ENCODE measurements at regions not wholly inside any gene's neighbourhood (a gene's known extent, or its start where the extent isn't known, plus 50 kb on each side); places are given as distances from the start of the nearest gene placed in this dataset.

GRCh38 chr7:124679586-124680225 is 85.9 kb downstream of the GPR37 start:
- H3K9me3 ChIP-seq = no peaks in the 10 kb centered on the region
- WGBS (ENCODE audit: missing lambda C conversion rate) = 37% methylated on average over 8 of the region's 8 CpGs
- H3K4me3 ChIP-seq = no peak overlapping the region
- ChIA-PET CTCF (interaction anchor here (0.6 kb wide), 1 partner anchor 179 kb away, joined by 3 read pairs; no protein-coding TSS in a partner anchor), POLR2A (no interaction called here)
- H3K27ac ChIP-seq = no peak overlapping the region
- no peaks in the 10 kb centered on the region for H3K4me1 ChIP-seq
- no peak for DNase-seq (ENCODE audit: low read depth in 1 of 2, low spot score in 1 of 2)
- no peak for TF ChIP-seq GATA3 (IDR thresholded peaks at IDR 0.05; ENCODE audit: borderline replicate concordance)
- TF ChIP-seq RNF2 (IDR thresholded peaks at IDR 0.05; ENCODE audit: borderline replicate concordance, low read depth) = no peak
- TF ChIP-seq ZNF302 (CRISPR knock-in tag; IDR thresholded peaks at IDR 0.05) = no peak
- no peak for TF ChIP-seq CBX8 (IDR thresholded peaks at IDR 0.05)
- TF ChIP-seq ELK1 (IDR thresholded peaks at IDR 0.05; ENCODE audit: low read depth, low read length) = no peak
- TF ChIP-seq FOXS1 (CRISPR knock-in tag; IDR thresholded peaks at IDR 0.05) = no peak
- TF ChIP-seq MAZ (IDR thresholded peaks at IDR 0.05; ENCODE audit: borderline replicate concordance, low read depth, low read length) = no peak
- no peak for TF ChIP-seq HOXA7 (CRISPR knock-in tag; IDR thresholded peaks at IDR 0.05)
- no peak for TF ChIP-seq CTCF (IDR thresholded peaks at IDR 0.05)
- TF ChIP-seq ZSCAN20 (CRISPR knock-in tag; IDR thresholded peaks at IDR 0.05) = no peak
- no peak for TF ChIP-seq EHMT2 (IDR thresholded peaks at IDR 0.05; ENCODE audit: low read depth)
- no peak for TF ChIP-seq BHLHE40 (IDR thresholded peaks at IDR 0.05; ENCODE audit: low read depth, low read length)
- TF ChIP-seq RFX5 (IDR thresholded peaks at IDR 0.05) = no peak
- TF ChIP-seq CBX2 (IDR thresholded peaks at IDR 0.05; ENCODE audit: borderline replicate concordance, low read depth) = no peak
- no peak for TF ChIP-seq HEYL (CRISPR knock-in tag; IDR thresholded peaks at IDR 0.05)
- no peak for ATAC-seq
- FAIRE-seq = no peak
- no peak overlapping the region for H3K4me2 ChIP-seq

GRCh38 chr7:124679146-124679545 is 86.4 kb downstream of the GPR37 start:
- Histone ChIP-seq H3K4me2 (no peak overlapping the region), H3K27ac (no peak overlapping the region), H3K9me3 (no peaks in the 10 kb centered on the region), H3K4me1 (no peaks in the 10 kb centered on the region), H3K4me3 (no peak overlapping the region)
- 17% methylated on average over 2 of the region's 2 CpGs for WGBS (ENCODE audit: missing lambda C conversion rate)
- TF ChIP-seq KDM5A (IDR thresholded peaks at IDR 0.05) (no peak), PHF8 (IDR thresholded peaks at IDR 0.05; ENCODE audit: borderline replicate concordance, low read depth) (no peak), NR3C1 (IDR thresholded peaks at IDR 0.05) (no peak)
- DNase-seq (ENCODE audit: low read depth in 1 of 2, low spot score in 1 of 2) (no peak), FAIRE-seq (no peak), ATAC-seq (no peak)
- ChIA-PET CTCF (interaction anchor here (0.6 kb wide), 1 partner anchor 179 kb away, joined by 3 read pairs; no protein-coding TSS in a partner anchor), POLR2A (no interaction called here)

GRCh38 chr7:124674451-124674850 is 91.1 kb downstream of the GPR37 start:
- H3K9me3 ChIP-seq = no peaks in the 10 kb centered on the region
- no peak overlapping the region for H3K4me2 ChIP-seq
- no peaks in the 10 kb centered on the region for H3K4me1 ChIP-seq
- ChIA-PET POLR2A (no interaction called here), CTCF (no interaction called here)
- ATAC-seq (no peak), DNase-seq (ENCODE audit: low read depth in 1 of 2, low spot score in 1 of 2) (no peak), FAIRE-seq (no peak)
- 64% methylated on average over 1 of the region's 1 CpG for WGBS (ENCODE audit: missing lambda C conversion rate)
- no peak overlapping the region for H3K4me3 ChIP-seq
- TF ChIP-seq CBX2 (IDR thresholded peaks at IDR 0.05; ENCODE audit: borderline replicate concordance, low read depth) (no peak), TP53 (CRISPR knock-in tag; IDR thresholded peaks at IDR 0.05) (no peak), CHD2 (IDR thresholded peaks at IDR 0.05; ENCODE audit: low read length, partially characterized antibody) (no peak), ZFP36 (IDR thresholded peaks at IDR 0.05; ENCODE audit: borderline replicate concordance, partially characterized antibody) (no peak), RNF2 (IDR thresholded peaks at IDR 0.05; ENCODE audit: borderline replicate concordance, low read depth) (no peak), FOSL2 (IDR thresholded peaks at IDR 0.05) (no peak), FOSL2 (CRISPR knock-in tag; IDR thresholded peaks at IDR 0.05) (no peak), USF2 (IDR thresholded peaks at IDR 0.05) (no peak), EHMT2 (IDR thresholded peaks at IDR 0.05; ENCODE audit: low read depth) (no peak), JUNB (IDR thresholded peaks at IDR 0.05) (no peak), BCL3 (IDR thresholded peaks at IDR 0.05) (no peak), HOXA7 (CRISPR knock-in tag; IDR thresholded peaks at IDR 0.05) (no peak), HOXB13 (CRISPR knock-in tag; IDR thresholded peaks at IDR 0.05; ENCODE audit: low read depth) (no peak), NFE2L2 (conservative IDR thresholded peaks at IDR 0.05; ENCODE audit: low read length) (no peak), CBX8 (IDR thresholded peaks at IDR 0.05) (no peak)
- H3K27ac ChIP-seq = no peak overlapping the region

All from A549 (cell line).